HG02798 (cell line): ENCODE measurements at regions not wholly inside any gene's neighbourhood (a gene's known extent, or its start where the extent isn't known, plus 50 kb on each side); places are given as distances from the start of the nearest gene placed in this dataset.

ENCODE experiments used
- ATAC-seq: cut with Tn5 transposase; IDR thresholded peaks from one replicate; pipeline ENCODE4 v1.9.1; 2021; ENCODE audit warnings: mild to moderate bottlenecking; ENCODE audit not compliant: unreplicated experiment, poor library complexity

DNA sequence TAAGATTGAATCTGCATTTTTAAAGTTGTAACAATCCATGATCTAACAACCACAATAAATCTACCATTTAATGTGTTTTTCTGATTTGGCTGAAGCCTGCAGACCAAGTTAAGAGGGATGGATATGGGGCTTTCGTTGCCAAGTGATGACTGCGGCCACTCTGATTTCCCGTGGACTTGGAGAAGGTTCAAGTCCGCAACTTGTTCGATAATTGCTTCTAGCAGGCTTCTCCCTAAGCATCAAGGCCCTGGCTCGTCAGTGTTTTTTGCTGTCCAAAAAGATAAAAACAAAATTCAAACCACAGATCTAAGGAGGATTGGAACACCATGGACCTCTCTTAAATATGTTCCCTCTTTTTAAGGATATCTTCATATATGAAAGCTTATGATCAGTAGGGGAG is 256.6 kb downstream of the CNTN3 start:
- ATAC-seq = no peak

DNA sequence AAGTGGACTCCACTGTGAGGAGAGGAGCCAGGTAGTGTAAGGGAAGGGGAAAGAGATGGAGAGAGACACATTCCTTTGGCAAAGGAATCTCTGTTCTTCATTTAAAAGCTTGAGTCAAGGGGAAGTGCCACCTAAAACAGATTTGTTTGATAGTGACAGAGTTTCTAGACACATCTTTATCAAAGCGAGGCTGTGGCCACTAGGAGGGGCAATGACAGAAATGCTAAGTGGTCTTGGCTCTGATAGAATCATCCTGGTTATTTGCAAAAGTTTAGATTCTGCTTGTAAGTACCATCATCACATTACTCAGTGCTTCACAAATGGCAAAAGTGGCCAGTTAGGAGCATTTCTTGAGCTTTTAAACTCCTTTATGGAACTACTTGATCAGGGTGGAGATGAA is 261.4 kb downstream of the CNTN3 start:
- ATAC-seq = no peak

DNA sequence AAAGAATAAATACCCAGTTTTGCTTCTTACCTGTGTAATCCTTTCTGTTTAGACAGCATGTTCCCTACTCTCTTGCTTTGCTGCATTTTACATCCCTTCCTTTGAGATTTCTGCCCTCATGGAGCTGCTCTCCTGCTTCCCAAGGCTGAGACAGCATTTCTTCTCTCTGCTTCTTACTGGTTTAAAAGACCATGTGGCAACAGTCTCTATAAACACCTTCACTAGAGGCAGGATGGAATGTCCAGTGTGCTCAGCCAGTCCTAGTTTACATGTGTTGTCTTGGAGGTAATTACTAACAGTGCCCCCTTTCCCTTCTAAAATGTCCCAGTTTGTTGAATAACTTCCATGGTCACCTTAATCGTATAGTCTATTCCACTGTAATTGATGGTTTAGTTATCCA is 262.3 kb downstream of the CNTN3 start:
- no peak for ATAC-seq

DNA sequence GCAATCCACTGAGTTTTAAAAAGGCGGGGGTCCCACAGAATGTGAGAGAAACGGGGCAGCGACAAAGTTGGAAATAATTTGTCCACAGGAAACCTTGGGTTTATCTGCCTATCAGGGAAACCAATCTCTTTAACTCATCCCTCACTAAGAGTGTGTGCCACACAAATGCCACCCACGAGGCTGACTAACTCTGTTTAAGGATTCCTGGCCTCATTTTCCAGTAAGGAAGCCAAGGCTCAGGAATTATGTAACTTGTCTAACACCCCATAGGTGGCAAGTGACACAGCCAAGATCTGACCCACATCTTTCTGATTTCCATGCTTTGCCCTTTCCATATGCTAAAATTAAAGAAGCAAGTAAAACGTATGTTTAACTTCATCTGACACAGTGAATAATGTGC is 263.2 kb downstream of the CNTN3 start:
- ATAC-seq = no peak

DNA sequence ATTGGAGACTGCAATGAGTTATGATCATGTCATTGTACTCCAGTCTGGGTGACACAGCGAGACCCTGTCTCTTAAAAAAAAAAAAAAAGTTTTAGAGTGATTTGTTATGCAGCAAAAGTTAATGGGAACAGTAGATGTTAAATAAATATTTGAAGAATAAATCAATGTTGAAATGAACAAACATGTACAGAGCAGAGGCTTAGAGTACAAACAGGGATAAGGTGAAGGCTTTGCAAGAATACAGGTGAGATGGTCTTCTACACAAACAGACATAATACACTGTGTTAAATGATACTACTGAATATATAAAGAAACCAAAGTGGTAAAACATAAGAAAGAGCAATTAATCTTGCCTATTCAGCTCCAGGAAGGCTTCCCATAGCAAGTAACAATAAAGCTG is 265.4 kb downstream of the CNTN3 start:
- ATAC-seq = no peak

DNA sequence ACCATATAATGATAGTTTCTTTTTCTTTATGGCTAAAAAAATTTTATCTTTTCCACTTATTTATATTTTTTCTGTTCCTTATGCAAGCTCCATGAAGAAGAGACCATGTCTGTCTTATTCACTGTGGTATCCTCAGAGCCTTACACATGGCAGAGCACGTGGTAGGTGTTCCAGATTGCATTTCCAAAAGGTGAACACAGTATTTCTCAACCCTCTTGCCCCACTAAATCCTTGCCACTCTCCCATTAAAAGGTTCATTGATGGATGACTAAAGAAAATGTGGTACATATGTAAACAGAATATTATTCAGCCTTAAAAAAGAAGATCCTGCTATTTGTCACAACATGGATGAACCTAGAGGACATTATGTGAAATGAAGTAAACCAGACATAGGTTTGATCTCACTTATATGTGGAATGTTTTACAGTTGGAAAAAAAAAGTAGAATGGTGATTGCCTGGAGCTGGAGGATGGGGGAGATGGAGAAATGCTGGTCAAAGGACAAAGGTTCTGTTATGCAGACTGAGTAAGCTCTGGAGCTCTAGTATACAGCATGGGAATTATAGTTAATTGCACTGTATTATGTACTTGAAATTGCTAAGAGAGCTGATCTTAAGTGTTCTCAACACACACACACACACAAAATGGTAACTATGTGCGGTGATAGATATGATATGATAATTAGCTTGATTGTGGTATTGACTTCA is 266.7 kb downstream of the CNTN3 start:
- ATAC-seq = no peak

DNA sequence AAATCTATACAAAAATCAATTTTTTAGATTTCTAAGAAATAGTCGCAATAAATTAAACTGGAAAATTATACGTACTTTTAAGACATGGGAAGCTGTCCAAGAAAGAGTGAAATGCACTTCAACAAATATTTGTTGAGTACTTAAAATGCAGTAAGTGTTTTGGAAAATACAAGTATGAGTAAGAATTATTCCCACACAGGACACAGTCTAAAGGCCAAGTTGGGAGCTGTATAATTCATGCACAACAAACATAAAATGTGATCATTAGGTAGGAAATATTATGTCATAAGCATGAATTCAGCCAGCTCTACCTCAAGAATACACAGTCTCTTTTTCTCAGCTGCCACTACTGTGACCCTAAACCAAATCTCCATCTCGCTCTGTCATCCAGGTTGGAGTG is 267.6 kb downstream of the CNTN3 start:
- ATAC-seq = no peak

DNA sequence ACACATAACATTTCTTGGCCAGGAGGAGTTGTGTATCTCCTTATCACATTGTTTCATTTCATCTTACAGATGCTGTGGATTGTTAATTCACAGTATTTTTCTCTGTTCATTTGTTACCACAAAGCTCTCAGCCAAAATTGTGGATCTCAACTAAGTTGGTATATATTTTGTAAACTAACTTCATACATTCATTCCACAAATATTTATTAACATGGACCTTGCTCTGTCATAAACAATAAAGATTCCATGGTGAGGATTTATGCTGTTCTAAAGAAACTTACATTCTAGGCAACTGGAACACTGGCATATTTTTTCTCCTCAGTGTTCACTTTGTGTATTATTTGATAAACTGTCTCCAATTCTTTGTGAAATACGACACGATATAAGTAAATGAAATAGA is 268.8 kb downstream of the CNTN3 start:
- no peak for ATAC-seq

DNA sequence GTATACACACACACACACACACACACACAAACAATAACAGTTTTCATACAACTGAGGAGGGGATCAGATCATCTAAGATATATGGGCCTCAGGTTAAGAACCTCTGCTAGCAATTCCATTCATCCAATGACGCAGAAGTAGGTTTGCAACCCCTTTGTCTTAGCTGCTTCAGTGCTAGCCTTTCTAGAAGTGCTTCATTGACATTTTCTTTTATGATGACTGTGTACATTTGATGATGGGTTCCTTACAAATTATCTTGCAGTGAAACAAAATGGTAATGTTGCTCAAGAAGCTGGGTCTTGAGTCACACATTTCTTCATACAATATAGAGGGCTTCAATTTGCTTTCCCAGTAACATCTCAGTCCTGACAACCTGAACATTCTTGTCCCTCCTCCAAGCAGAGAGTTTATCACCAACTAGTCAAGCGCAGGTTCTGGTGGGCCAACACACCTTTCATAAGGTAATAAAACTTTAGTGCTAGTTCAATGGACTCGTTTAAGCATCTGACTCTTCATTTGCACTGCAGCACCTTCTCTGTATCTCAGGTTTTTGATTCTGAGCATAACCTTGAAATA is 269.5 kb downstream of the CNTN3 start:
- ATAC-seq = no peak

DNA sequence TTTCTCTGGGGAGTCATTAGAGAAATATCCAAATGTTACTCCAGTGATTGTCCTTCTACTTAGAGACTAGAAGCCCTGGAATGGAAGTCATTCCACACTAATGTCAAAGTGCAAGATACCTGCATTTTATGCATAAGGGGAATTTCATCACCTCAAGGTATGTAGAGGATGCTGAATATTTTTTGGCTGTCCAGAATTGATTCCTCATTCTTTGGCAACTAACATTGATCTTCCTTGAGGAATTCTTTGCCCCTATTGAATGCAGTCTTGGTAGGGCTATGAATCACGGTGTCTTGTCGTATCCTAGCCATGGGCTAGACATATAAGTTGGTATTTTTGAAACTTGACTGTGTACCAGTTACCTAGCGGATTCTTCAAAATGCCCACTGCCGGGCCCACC is 271.1 kb downstream of the CNTN3 start:
- no peak for ATAC-seq

DNA sequence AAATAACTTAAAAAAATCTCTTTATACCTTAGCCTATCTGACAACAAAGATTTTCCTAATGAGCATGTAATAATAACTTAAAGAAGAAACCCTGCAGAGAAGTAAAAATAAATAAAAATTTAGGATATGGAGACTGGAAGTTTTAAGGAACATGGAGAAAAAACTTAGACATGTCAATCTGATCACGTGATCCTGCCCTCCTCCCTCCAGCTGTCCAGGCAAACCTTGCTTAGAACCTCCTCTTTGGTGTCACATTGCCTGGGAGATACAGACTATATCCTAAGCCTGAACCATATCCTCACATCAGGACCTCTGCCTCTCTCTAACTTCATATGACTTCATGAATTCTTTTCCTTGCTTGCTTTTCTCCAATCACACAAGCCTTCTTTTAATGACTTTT is 275.5 kb downstream of the CNTN3 start:
- ATAC-seq = no peak

DNA sequence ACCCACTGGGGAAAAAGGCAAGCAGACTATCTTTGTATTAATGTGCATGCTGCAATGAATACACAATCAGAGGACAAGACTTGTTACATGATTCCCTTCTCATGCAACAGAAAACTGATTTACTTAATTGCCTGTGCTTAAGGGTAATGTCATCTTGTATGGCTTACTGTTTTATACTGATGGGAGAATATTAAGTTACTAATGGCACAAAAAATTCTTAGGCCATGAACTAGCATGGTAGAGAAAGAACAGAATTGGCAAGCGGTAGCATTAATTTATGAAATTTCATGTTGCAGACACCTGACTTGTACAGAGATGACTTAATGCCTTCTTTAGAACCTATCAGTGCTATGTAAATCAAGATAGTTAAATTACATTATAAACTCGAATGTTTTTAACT is 282.3 kb downstream of the CNTN3 start:
- no peak for ATAC-seq

DNA sequence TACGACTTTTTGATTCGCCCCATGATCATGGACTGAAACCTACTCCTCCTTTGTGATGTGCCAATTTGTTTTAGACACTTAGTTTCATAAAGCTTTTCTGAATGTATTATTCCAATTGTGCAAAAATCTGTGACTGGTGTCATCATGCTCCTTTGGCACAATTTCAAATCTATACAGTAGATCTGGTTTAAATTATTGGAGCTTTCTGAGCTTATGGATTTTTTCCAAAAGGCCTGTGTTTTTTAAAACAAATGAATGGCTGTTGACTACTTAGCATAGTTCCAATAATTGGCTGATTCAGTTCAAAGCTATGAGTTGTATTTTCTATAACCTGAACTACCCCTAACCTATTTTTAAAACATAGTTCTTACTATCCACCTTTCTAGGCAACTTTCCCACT is 282.7 kb downstream of the CNTN3 start:
- ATAC-seq = no peak

DNA sequence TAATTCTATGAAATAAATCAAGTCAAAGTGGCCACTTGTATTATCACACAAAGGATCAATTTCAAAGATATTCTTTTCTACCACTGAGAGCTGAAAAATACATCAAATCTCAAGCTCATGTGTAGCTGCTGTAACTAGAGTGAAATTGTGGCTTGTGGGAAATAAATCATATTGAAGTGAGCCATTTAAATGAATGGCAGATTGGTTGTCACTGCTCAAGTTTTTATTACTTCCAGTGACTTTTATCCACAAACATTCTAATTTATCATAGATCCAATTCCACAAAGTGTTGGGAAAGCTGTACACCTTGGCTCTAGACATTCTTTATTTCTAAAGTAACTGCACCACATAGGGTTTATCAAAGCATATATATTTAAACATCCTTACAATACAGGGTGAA is 285.4 kb downstream of the CNTN3 start:
- no peak for ATAC-seq

DNA sequence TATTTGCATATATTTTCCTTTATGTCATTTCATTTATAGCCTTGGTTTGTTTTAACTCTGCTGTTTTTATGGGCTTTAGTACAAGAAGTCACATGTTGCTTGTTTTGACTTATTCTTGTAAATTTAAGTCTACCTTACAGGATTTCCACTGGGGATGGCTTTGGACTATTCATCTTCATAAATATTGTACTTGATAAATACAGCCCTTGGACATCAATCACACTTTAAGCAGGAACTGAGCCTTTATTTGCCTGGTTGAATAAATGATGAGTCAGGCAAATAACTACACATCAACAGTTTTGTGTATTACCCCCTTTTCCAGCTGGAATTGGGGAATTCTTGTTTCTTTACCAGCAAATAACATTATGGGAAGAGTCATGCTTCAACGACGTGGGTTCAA is 286.0 kb downstream of the CNTN3 start:
- ATAC-seq = no peak

DNA sequence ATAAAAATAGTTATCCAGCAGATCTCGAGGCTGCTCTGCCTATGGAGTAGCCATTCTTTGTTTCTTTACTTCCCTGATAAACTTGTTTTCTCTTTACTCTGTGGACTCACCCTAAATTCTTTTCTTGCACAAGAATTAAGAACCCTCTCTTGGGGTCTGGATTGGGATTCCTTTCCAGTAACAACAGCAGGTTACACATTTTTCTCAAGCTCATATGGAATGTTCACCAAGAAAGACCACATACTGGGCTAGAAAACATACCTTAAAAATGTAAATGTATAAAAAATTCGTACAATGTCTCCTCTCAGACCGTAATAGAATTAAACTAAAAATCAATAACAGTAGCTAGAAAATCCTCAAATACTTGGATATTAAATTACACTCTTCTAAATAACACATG is 299.2 kb downstream of the CNTN3 start:
- no peak for ATAC-seq

DNA sequence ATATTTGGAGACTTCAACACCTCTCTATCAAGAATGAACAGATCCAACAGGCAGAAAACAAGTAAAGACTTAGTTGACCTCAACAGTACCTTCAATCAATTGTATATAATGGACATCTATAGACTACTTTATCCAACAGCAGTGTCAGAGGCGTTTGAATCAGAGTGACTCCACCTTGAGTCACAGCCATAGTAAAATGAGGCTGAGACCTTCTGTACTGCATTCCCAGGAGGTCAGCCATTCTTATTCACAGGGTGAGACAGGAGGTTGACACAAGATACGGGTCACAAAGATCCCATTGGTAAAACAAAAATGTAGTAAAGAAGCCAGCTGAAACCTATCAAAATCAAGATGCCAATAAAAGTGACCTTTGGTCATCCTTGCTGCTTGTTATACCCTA is 299.8 kb downstream of the CNTN3 start:
- ATAC-seq = no peak

DNA sequence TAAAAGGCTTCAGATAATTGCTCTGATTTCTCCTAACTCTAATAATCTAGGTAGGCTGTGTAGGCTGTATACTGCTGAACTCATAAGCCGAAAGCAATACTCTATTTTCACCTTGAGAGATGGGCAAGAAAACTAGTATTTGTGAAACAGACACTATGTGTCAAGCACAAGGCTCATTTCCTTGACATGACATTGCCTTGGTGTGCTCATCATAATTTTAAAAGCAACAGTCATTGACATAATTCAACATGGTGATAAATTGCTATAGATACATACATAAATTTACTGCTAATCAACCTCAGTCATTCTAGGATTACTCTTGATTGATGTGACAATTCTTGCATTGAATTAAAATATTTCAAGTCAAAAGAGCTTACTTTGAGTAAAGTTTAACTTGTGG is 304.7 kb downstream of the CNTN3 start:
- no peak for ATAC-seq

DNA sequence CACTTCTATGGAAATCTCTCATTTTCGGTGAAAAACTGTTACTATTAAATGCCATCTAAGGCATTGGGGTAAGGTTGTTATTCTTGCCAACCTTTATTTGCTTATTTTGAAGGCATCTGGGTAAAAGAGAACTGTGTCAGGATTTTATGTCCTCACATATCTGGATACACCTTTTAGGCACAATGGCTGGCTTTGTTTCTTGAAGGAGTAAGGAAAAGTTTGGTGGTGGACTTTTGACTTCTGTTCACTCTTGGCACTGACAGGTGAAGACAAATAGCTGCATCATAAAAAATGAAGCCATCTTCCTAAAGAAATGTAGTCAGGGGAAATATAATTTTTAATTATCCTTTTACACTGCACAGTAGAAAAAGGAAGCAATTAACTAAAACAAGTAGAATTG is 310.0 kb downstream of the CNTN3 start:
- ATAC-seq = no peak

DNA sequence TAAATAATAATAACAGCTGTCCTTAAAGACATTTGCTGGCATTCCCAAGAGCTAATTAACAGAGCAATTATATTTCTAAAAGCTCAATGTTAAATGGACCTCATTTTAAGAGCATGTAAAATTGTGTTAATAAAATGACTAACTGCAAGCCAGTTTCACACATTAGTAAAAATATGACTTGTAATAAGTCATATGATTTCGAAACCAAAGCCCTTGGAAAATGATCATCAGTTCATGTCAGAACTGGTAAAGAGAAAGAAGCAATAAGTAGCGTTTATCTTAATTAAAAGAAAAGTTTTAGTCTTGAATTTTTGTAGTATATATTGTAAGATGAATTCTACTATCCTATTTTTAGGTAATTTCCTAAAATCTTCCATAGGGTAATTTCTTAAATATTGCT is 310.7 kb downstream of the CNTN3 start:
- ATAC-seq = no peak

DNA sequence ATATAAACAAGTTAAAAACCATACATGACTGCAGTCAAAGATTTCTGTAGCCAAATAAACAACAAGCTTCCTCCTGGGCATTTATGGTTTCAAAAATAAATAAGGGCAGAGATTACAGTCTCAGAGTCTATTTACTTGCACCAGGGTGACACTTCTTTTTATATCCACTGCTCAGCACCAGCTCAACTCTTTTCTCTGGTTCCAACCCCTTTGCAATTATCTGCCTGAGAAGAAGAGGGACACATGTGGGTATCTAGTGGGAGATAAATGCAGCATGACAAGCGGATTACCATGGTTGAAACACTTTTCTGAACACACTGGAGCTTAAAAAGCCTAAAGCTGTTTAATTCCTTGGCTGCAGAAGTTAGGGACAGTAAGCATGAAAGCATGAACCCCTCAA is 311.5 kb downstream of the CNTN3 start:
- ATAC-seq = no peak

DNA sequence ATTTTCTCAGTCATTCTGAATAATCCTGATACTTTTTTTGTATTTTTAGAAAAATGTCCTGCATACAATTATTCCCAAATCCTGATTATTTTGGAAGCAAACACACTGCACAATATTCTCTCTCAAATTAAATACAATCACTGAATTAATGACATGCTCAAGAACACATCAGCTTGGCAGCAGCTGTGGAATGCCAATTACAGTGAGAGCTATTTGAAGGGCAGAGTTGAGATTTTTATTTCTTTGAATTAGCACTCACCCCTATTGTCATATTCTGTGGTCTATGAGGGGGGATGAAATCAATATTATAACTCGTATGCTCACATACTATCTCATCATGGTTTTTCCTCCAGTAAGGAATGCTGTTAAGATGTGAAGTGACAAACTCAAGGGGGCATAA is 312.2 kb downstream of the CNTN3 start:
- no peak for ATAC-seq

DNA sequence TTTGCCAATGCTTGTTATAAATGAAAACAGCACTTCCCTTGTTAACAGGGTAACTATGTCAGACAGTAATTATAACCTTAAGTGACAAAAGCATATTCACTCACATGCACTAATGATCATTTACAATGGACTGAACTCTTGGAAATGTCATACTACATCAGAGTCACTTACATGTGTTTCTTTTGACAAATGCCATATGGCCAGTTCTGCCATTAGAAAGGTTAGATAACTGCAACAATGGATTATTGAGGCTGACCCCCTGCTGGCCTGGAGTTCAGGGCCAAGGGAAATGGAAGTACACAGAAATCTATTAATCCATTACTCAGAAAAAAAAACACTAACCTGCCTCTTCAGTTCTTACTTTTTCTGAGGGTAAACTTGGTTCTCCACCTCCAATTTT is 313.4 kb downstream of the CNTN3 start:
- no peak for ATAC-seq
